IMR-90 (cell line): ENCODE measurements at regions not wholly inside any gene's neighbourhood (a gene's known extent, or its start where the extent isn't known, plus 50 kb on each side); places are given as distances from the start of the nearest gene placed in this dataset.
"Not testable (repeated sequence)": the region's sequence is repeated elsewhere in the genome, so short reads cannot be mapped to it uniquely, and the experiment has no call there.

Source experiments
- ATAC-seq: fragments of 200-7000 bp; cut with Tn5 transposase; 2 replicates; pipeline ENCODE4 v1.9.1; 2020; ENCODE audit warnings: low read depth, mild to moderate bottlenecking, moderate library complexity
- BruUV-seq: library from RNA; stranded (reverse); fragments of 400-500 nt; replicated peaks from 2 replicates; lab custom pipeline; 2021; lab: Mats Ljungman, UMichigan
- CTCF ChIA-PET: fragments of 300-600 bp; formaldehyde crosslinking; extraction: SDS; loops from one replicate; lab custom pipeline; 2021; ENCODE audit warnings: antibody characterized with exemption; lab: Yijun Ruan, JAX
- POLR2A ChIA-PET: fragments of 300-600 bp; sonication (Branson Sonifier 250); formaldehyde crosslinking; loops from one replicate; lab custom pipeline; 2022; ENCODE audit warnings: antibody characterized with exemption; ENCODE audit not compliant: unreplicated experiment; lab: Charles Lee
- DNase-seq: peaks from one replicate; pipeline ENCODE4 v3.0.0; 2013
- H2AFZ ChIP-seq: replicated peaks from 2 replicates; pipeline ENCODE3; 2013; ENCODE audit warnings: low read length, mild to moderate bottlenecking; ENCODE audit not compliant: poor library complexity
- H2AK5ac ChIP-seq: 2 replicates; pipeline ENCODE4 v1.6.1; 2013; ENCODE audit warnings: low read depth, low read length, inconsistent platforms
- H2AK9ac ChIP-seq: replicated peaks from 2 replicates; pipeline ENCODE3; 2013; ENCODE audit warnings: mild to moderate bottlenecking, low read depth, low read length, moderate library complexity; ENCODE audit not compliant: poor library complexity
- H2BK120ac ChIP-seq: 2 replicates; pipeline ENCODE4 v1.6.1; 2013; ENCODE audit warnings: low read depth, low read length, inconsistent platforms
- H2BK15ac ChIP-seq: 3 replicates; pipeline ENCODE4 v1.6.1; 2013; ENCODE audit warnings: low read depth, low read length, inconsistent platforms
- H2BK20ac ChIP-seq: 2 replicates; pipeline ENCODE4 v1.6.1; 2013; ENCODE audit warnings: low read depth, mild to moderate bottlenecking, inconsistent platforms, low read length, moderate library complexity
- H2BK5ac ChIP-seq: 2 replicates; pipeline ENCODE4 v1.6.1; 2013; ENCODE audit warnings: mild to moderate bottlenecking, low read depth, low read length, inconsistent platforms; ENCODE audit not compliant: poor library complexity, severe bottlenecking
- H3K14ac ChIP-seq: replicated peaks from 2 replicates; pipeline ENCODE4 v1.6.1; 2013; ENCODE audit warnings: low read depth, low read length, inconsistent platforms
- H3K18ac ChIP-seq: 2 replicates; pipeline ENCODE4 v1.6.1; 2013; ENCODE audit warnings: low read depth, low read length, control low read depth
- H3K23ac ChIP-seq: 2 replicates; pipeline ENCODE4 v1.6.1; 2013; ENCODE audit warnings: low read depth, low read length, inconsistent platforms
- H3K27ac ChIP-seq: 2 replicates; pipeline ENCODE4 v1.5.1; 2013; ENCODE audit warnings: mild to moderate bottlenecking, control low read depth, low read length; ENCODE audit not compliant: insufficient read depth
- H3K27me3 ChIP-seq: 2 replicates; pipeline ENCODE4 v1.6.1; 2013; ENCODE audit warnings: low read length; ENCODE audit not compliant: control insufficient read depth, insufficient read depth
- H3K36me3 ChIP-seq: 2 replicates; pipeline ENCODE4 v1.6.1; 2013; ENCODE audit warnings: low read length, mixed read lengths; ENCODE audit not compliant: control insufficient read depth, insufficient read depth
- H3K4ac ChIP-seq: 2 replicates; pipeline ENCODE4 v1.6.1; 2013; ENCODE audit warnings: low read depth, low read length, inconsistent platforms
- H3K4me1 ChIP-seq: 2 replicates; pipeline ENCODE4 v1.6.1; 2013; ENCODE audit warnings: low read length, mixed read lengths; ENCODE audit not compliant: control insufficient read depth, insufficient read depth
- H3K4me2 ChIP-seq: 2 replicates; pipeline ENCODE4 v1.6.1; 2013; ENCODE audit warnings: low read depth, mild to moderate bottlenecking, control low read depth, low read length, moderate library complexity
- H3K4me3 ChIP-seq: 2 replicates; pipeline ENCODE4 v1.5.1; 2013; ENCODE audit warnings: low read depth, mild to moderate bottlenecking, control low read depth, low read length, moderate library complexity; ENCODE audit not compliant: insufficient read depth
- H3K56ac ChIP-seq: 2 replicates; pipeline ENCODE4 v1.6.1; 2013; ENCODE audit warnings: low read length, inconsistent platforms; ENCODE audit not compliant: insufficient read depth; ENCODE audit errors: extremely low read depth
- H3K79me1 ChIP-seq, 2 experiments: 2 replicates each; pipeline ENCODE4 v1.6.1; 2013; ENCODE audit warnings: low read length in 2 of 2, inconsistent platforms in 1 of 2, low read depth in 1 of 2
- H3K9ac ChIP-seq: 2 replicates; pipeline ENCODE4 v1.6.1; 2013; ENCODE audit warnings: low read depth, low read length, control low read depth
- H3K9me1 ChIP-seq: 2 replicates; pipeline ENCODE4 v1.6.1; 2013; ENCODE audit warnings: low read length, inconsistent platforms; ENCODE audit not compliant: insufficient read depth
- H3K9me3 ChIP-seq: 2 replicates; pipeline ENCODE4 v1.6.1; 2013; ENCODE audit warnings: low read length; ENCODE audit not compliant: control insufficient read depth, insufficient read depth
- H4K20me1 ChIP-seq: 2 replicates; pipeline ENCODE4 v1.6.1; 2013; ENCODE audit warnings: low read length, inconsistent platforms; ENCODE audit not compliant: insufficient read depth
- H4K5ac ChIP-seq: 2 replicates; pipeline ENCODE4 v1.6.1; 2013; ENCODE audit warnings: mild to moderate bottlenecking, low read depth, low read length, control low read depth
- H4K8ac ChIP-seq, 2 experiments: 2 replicates each; pipeline ENCODE4 v1.6.1; 2013; ENCODE audit warnings: low read depth in 2 of 2, low read length in 2 of 2, control low read depth in 1 of 2, inconsistent platforms in 1 of 2
- H4K91ac ChIP-seq: 2 replicates; pipeline ENCODE4 v1.6.1; 2013; ENCODE audit warnings: low read depth, low read length, inconsistent platforms; ENCODE audit not compliant: insufficient read depth
- CHD1 ChIP-seq: IDR thresholded peaks from 2 replicates; pipeline ENCODE4 v1.6.1; 2012; ENCODE audit warnings: low read depth, low read length, improper control_type of control experiment
- MAZ ChIP-seq: IDR thresholded peaks from 2 replicates; pipeline ENCODE4 v1.6.1; 2012; ENCODE audit warnings: low read depth, mild to moderate bottlenecking, low read length, improper control_type of control experiment, moderate library complexity, borderline replicate concordance
- POLR2A ChIP-seq: IDR thresholded peaks from 2 replicates; pipeline ENCODE4 v1.6.1; 2012; ENCODE audit warnings: mild to moderate bottlenecking, low read depth, low read length
- RAD21 ChIP-seq: IDR thresholded peaks from 2 replicates; pipeline ENCODE4 v1.6.1; 2012; ENCODE audit warnings: low read length, improper control_type of control experiment
- WGBS, 2 experiments: methylation state at CpG; one replicate each; pipeline versions ENCODE4 v1.1.5 to v1.1.7; 2013; ENCODE audit warnings: missing lambda C conversion rate in 2 of 2; ENCODE audit not compliant: insufficient read length in 1 of 2; ENCODE audit errors: extremely low coverage in 2 of 2; 5-methylcytosine and 5-hydroxymethylcytosine counted together
- dilution Hi-C: fragments of 300-500 bp; cut with HindIII; formaldehyde crosslinking; loops from one replicate; pipeline ENCODE4 v1.14.3; 2018; ENCODE audit warnings: low sequenced_read_pairs; ENCODE audit not compliant: unreplicated experiment
- in situ Hi-C: fragments of 300-500 bp; cut with MboI; formaldehyde crosslinking; loops from 3 replicates; pipeline ENCODE4 v1.14.3; 2019; ENCODE audit warnings: low sequenced_read_pairs, inconsistent platforms, mixed read lengths
- intact Hi-C: fragments of 100-400 bp; cut with micrococcal nuclease; formaldehyde crosslinking; loops from 2 replicates; pipeline ENCODE4 v1.10.0; 2022

GRCh38 chr15:30791239-30792175 is 112.2 kb upstream of the FAN1 start:
- Histone ChIP-seq H3K4me3 (no peak overlapping the region), H3K36me3 (no peaks in the 10 kb centered on the region), H3K4me1 (no peaks in the 10 kb centered on the region), H2BK20ac (no peak overlapping the region), H3K4ac (no peak overlapping the region), H3K9ac (no peak overlapping the region), H2AK5ac (no peak overlapping the region), H3K56ac (no peak overlapping the region), H3K9me3 (no peaks in the 10 kb centered on the region), H3K14ac (no peak overlapping the region), H4K8ac (no peak overlapping the region), H2BK15ac (no peak overlapping the region), H4K5ac (no peak overlapping the region), H3K27me3 (no peaks in the 10 kb centered on the region; the same call in none of the 2 replicates), H4K91ac (no peak overlapping the region), H3K23ac (no peak overlapping the region), H2BK5ac (no peak overlapping the region), H3K9me1 (no peaks in the 10 kb centered on the region), H3K79me1 (no peaks in the 10 kb centered on the region), H3K27ac (no peak overlapping the region), H2AK9ac (no peak overlapping the region), H3K18ac (no peak overlapping the region), H2BK120ac (no peak overlapping the region), H4K20me1 (no peaks in the 10 kb centered on the region), H2AFZ (no peak overlapping the region), H3K4me2 (no peak overlapping the region)
- 80% methylated on average over 2 of the region's 18 CpGs; no CpG with 5 or more reads in 1 of the 2 experiments for WGBS, 2 experiments
- no peak for TF ChIP-seq POLR2A
- no peak for TF ChIP-seq CHD1
- no peak for TF ChIP-seq MAZ
- no peak for TF ChIP-seq RAD21
- intact Hi-C loops (no loop called here), dilution Hi-C loops (no loop called here), in situ Hi-C loops (no loop called here)
- DNase-seq: no peak
- BruUV-seq: no TSS peak
- no peak for ATAC-seq
- POLR2A ChIA-PET: no interaction called here
- CTCF ChIA-PET: no interaction called here

- H3K4ac ChIP-seq, CTCF ChIA-PET, H4K8ac ChIP-seq, H2BK120ac ChIP-seq, H3K23ac ChIP-seq, H3K79me1 ChIP-seq, H2BK5ac ChIP-seq, in situ Hi-C loops, intact Hi-C loops, H2BK15ac ChIP-seq, H2BK20ac ChIP-seq, H3K9me3 ChIP-seq, H2AFZ ChIP-seq, H3K56ac ChIP-seq, H3K18ac ChIP-seq, H2AK5ac ChIP-seq, H3K27me3 ChIP-seq, H3K9me1 ChIP-seq, H4K20me1 ChIP-seq, H3K4me2 ChIP-seq, DNase-seq, H3K14ac ChIP-seq, H3K27ac ChIP-seq, ATAC-seq, dilution Hi-C loops, H3K4me3 ChIP-seq, H4K5ac ChIP-seq, POLR2A ChIA-PET, H3K36me3 ChIP-seq, H3K9ac ChIP-seq, BruUV-seq, H4K91ac ChIP-seq, H2AK9ac ChIP-seq, H3K4me1 ChIP-seq: not testable (repeated sequence)
- WGBS, 2 experiments: no CpG with 5 or more reads among the region's 3 CpGs
These were observed 110.9 kb upstream of the FAN1 start for GRCh38 chr15:30792843-30793242.
